ENCODE measurements at regions not wholly inside any gene's neighbourhood (a gene's known extent, or its start where the extent isn't known, plus 50 kb on each side); places are given as distances from the start of the nearest gene placed in this dataset.
A peak's percentile ranks its signal among the peaks of the same experiment; 100 is the strongest.

DNA sequence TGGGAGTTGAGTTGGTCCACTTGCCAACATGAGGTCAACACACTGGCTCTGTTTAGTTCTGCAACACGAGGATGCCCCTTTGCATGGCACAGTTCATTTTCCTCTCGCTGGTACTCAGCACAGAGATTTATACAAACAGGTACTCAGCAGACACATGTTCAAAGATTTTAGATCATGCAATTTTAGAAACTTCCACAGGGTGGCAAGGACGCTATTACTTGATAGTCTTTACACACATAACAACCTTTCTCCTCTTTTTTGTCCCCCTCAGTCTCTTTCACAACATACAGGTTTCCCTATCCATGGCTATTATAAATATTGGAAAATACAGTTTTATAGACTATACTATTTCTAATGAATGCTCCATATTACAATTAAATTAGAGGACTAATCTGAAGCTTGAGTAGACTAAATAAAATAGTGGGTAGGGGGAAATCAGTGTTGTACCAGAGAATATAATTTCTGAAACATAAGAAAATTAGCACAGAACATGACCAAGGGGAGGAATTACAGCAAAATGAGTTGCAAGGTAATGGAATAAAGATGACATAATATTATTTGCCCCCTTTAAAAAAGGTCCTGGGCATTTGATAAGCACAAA is 331.8 kb upstream of the BTBD3 start:
- TF ChIP-seq, protein P1, sequence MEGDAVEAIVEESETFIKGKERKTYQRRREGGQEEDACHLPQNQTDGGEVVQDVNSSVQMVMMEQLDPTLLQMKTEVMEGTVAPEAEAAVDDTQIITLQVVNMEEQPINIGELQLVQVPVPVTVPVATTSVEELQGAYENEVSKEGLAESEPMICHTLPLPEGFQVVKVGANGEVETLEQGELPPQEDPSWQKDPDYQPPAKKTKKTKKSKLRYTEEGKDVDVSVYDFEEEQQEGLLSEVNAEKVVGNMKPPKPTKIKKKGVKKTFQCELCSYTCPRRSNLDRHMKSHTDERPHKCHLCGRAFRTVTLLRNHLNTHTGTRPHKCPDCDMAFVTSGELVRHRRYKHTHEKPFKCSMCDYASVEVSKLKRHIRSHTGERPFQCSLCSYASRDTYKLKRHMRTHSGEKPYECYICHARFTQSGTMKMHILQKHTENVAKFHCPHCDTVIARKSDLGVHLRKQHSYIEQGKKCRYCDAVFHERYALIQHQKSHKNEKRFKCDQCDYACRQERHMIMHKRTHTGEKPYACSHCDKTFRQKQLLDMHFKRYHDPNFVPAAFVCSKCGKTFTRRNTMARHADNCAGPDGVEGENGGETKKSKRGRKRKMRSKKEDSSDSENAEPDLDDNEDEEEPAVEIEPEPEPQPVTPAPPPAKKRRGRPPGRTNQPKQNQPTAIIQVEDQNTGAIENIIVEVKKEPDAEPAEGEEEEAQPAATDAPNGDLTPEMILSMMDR (IDR thresholded peaks at IDR 0.05; ENCODE audit: unreplicated experiment in 3 of 3), result peak; percentile 46 to 66 (median 62)
- no peaks in the 10 kb centered on the region for H3K36me3 Mint-ChIP-seq (ENCODE audit: low read depth)
- H3K4me3 Mint-ChIP-seq, result no peak overlapping the region
- no peak overlapping the region for H3K27ac Mint-ChIP-seq
- H3K4me1 Mint-ChIP-seq, result no peaks in the 10 kb centered on the region
- H3K27me3 Mint-ChIP-seq (ENCODE audit: low read depth), result no peaks in the 10 kb centered on the region
- no peaks in the 10 kb centered on the region for H3K9me3 Mint-ChIP-seq

DNA sequence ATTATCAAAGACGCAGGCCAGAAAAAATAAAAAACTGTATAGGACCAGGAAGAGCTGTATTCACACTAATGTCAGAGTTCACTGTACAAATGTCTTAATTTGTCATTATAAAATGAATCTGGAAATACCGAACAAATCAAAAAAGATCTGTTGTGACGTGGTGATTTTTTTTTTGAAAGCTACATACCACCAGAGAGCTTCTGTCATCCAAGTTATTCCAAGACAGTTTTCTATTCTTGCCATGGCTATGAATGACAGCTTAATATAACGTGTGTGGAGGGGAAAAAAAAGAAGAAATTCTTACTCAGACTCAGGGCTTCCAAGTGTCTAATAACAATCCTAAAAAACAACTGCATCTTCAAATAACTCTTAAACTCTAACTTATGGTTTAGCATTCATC is 328.8 kb upstream of the BTBD3 start:
- H3K27ac Mint-ChIP-seq, result no peak overlapping the region
- H3K4me3 Mint-ChIP-seq, result no peak overlapping the region
- H3K27me3 Mint-ChIP-seq (ENCODE audit: low read depth), result no peaks in the 10 kb centered on the region
- no peaks in the 10 kb centered on the region for H3K36me3 Mint-ChIP-seq (ENCODE audit: low read depth)
- TF ChIP-seq, protein P1 (IDR thresholded peaks at IDR 0.05; ENCODE audit: unreplicated experiment in 3 of 3), result no peak
- H3K9me3 Mint-ChIP-seq, result peaks cover 10% of the 10 kb centered on the region
- no peaks in the 10 kb centered on the region for H3K4me1 Mint-ChIP-seq

DNA sequence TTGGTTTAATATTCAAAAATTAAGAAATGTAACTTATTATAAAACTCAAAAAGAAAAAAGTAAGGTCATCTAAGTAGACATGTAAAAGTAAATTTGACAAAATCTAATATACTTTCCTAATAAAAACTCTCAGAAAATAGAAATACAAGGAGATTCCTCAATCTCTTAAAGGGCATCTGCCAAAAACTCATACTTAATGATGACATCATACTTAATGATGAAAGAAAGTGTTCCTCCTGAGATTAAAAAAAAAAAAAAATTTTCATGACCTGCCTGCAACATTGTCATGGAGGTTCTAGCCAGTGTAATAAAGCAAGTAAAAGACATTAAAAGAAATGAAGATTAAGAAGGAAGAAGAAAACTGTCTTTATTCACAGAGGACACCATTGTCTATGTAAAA is 325.7 kb upstream of the BTBD3 start:
- no peak overlapping the region for H3K27ac Mint-ChIP-seq

DNA sequence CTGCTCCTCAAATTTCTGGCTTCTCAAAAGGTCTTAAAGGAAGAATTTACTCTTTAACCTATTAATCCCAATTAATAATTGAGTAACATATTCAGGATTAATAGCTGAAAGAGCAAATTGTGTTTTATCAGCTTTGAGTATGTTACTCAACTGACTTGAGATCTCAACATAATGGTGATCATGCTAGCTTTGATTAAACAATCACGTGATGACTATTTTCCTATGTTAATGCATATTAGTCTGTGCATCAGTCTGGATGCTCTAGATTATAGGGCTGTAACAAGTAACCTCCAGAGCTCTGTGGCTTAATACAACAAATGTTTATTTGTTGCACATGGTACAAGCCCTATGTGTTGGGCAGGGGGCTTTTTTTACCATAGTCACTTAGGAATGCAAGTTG is 313.4 kb upstream of the BTBD3 start:
- H3K27ac Mint-ChIP-seq, result no peak overlapping the region
- H3K9me3 Mint-ChIP-seq, result peaks cover 4% of the 10 kb centered on the region
- H3K36me3 Mint-ChIP-seq (ENCODE audit: low read depth), result no peaks in the 10 kb centered on the region
- H3K27me3 Mint-ChIP-seq (ENCODE audit: low read depth), result no peaks in the 10 kb centered on the region
- no peak overlapping the region for H3K4me3 Mint-ChIP-seq
- no peaks in the 10 kb centered on the region for H3K4me1 Mint-ChIP-seq
- TF ChIP-seq, protein P1 (IDR thresholded peaks at IDR 0.05; ENCODE audit: unreplicated experiment in 3 of 3), result no peak

More for the DNA sequence above, 325.7 kb upstream of the BTBD3 start:
- no peaks in the 10 kb centered on the region for H3K36me3 Mint-ChIP-seq (ENCODE audit: low read depth)
- TF ChIP-seq, protein P1 (IDR thresholded peaks at IDR 0.05; ENCODE audit: unreplicated experiment in 3 of 3), result no peak
- peaks cover 10% of the 10 kb centered on the region for H3K9me3 Mint-ChIP-seq
- no peaks in the 10 kb centered on the region for H3K27me3 Mint-ChIP-seq (ENCODE audit: low read depth)
- no peak overlapping the region for H3K4me3 Mint-ChIP-seq
- no peaks in the 10 kb centered on the region for H3K4me1 Mint-ChIP-seq

DNA sequence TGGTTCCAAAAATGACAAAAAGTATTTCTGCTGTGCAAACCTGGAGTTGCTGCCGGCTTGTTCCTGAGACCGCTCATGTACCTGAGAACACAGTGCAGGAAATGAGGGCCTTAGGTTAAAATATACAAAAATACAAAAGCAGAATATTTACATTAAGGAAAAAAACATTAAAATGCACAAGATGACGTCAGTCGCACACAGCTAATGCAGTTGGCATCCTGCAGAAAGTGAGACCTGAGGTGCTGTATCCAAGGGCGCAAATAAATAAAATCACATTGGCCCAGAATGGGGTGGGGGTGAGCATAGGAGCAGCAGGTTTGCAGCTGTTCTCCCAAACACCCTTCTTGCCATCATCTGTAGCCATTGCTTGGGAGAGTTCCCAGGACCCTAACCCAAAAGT is 310.6 kb upstream of the BTBD3 start:
- Mint-ChIP-seq H3K27ac (no peak overlapping the region), H3K4me3 (no peak overlapping the region), H3K27me3 (ENCODE audit: low read depth) (no peaks in the 10 kb centered on the region), H3K36me3 (ENCODE audit: low read depth) (no peaks in the 10 kb centered on the region), H3K4me1 (no peaks in the 10 kb centered on the region), H3K9me3 (no peaks in the 10 kb centered on the region)
- TF ChIP-seq, protein P1 (IDR thresholded peaks at IDR 0.05; ENCODE audit: unreplicated experiment in 3 of 3), result no peak

DNA sequence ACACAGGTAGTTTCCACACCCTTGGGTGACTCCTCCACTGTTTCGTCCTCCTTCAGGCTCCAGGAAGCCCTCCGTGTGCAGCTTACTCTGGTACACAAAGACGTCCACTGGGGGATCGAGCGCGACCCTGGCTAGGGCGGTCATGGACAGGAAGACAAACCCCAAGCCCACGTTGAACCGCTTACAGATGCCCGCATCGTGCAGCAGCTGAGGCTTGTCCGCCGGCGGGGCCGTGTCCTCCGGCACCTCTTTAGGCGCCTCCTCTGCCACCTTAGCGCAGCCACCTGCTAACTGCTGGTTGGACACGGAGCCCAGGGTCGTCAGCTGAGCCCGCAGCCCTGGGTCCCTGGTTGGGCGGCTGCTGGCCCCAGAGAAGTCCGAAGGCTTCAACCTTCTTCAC is 309.0 kb upstream of the BTBD3 start:
- no peaks in the 10 kb centered on the region for H3K9me3 Mint-ChIP-seq
- no peak overlapping the region for H3K27ac Mint-ChIP-seq

More for the DNA sequence above, 309.0 kb upstream of the BTBD3 start:
- TF ChIP-seq, protein P1 (IDR thresholded peaks at IDR 0.05; ENCODE audit: unreplicated experiment in 3 of 3), result no peak
- Mint-ChIP-seq H3K27me3 (ENCODE audit: low read depth) (no peaks in the 10 kb centered on the region), H3K4me1 (no peaks in the 10 kb centered on the region), H3K36me3 (ENCODE audit: low read depth) (no peaks in the 10 kb centered on the region), H3K4me3 (no peak overlapping the region)

All from nephron (organoid).